GM23338 (cell line): ENCODE measurements at regions not wholly inside any gene's neighbourhood (a gene's known extent, or its start where the extent isn't known, plus 50 kb on each side); places are given as distances from the start of the nearest gene placed in this dataset.
"Not testable (repeated sequence)": the region's sequence is repeated elsewhere in the genome, so short reads cannot be mapped to it uniquely, and the experiment has no call there.

Experiments used
- ATAC-seq: fragments of 200-7000 bp; cut with Tn5 transposase; 3 replicates; pipeline ENCODE4 v1.9.1; 2020
- DNase-seq: peaks from one replicate; pipeline ENCODE4 v3.0.0-alpha.2; 2015; ENCODE audit warnings: low spot score
- H2AFZ ChIP-seq: fragments of 200-600 bp; sonication (generic); 2 replicates; pipeline ENCODE4 v1.8.0; 2016; ENCODE audit warnings: antibody characterized with exemption, mild to moderate bottlenecking, moderate library complexity
- H3F3A ChIP-seq: fragments of 200-600 bp; sonication (generic); replicated peaks from 2 replicates; pipeline ENCODE4 v1.8.0; 2017; ENCODE audit warnings: antibody characterized with exemption, mixed run types, low read depth
- H3K27ac ChIP-seq: fragments of 200-600 bp; sonication (generic); 2 replicates; pipeline ENCODE4 v1.6.1; 2016; ENCODE audit warnings: low read depth
- H3K27me3 ChIP-seq: fragments of 200-600 bp; sonication (generic); 2 replicates; pipeline ENCODE4 v1.8.0; 2016; ENCODE audit warnings: mild to moderate bottlenecking, mixed run types, moderate library complexity; ENCODE audit not compliant: insufficient read depth
- H3K36me3 ChIP-seq: fragments of 200-600 bp; sonication (generic); 2 replicates; pipeline ENCODE4 v1.8.0; 2016; ENCODE audit warnings: mild to moderate bottlenecking; ENCODE audit not compliant: insufficient read depth
- H3K4me1 ChIP-seq: fragments of 200-600 bp; sonication (generic); 2 replicates; pipeline ENCODE4 v1.8.0; 2016; ENCODE audit warnings: mild to moderate bottlenecking, moderate library complexity; ENCODE audit not compliant: insufficient read depth
- H3K4me2 ChIP-seq: fragments of 200-600 bp; sonication (generic); 2 replicates; pipeline ENCODE4 v1.7.1; 2017; ENCODE audit warnings: mixed run types
- H3K4me3 ChIP-seq: fragments of 200-600 bp; sonication (generic); 2 replicates; pipeline ENCODE4 v1.6.1; 2016; ENCODE audit warnings: mixed run types
- H3K79me2 ChIP-seq: fragments of 200-600 bp; sonication (generic); replicated peaks from 2 replicates; pipeline ENCODE4 v1.8.0; 2017; ENCODE audit warnings: mild to moderate bottlenecking; ENCODE audit not compliant: insufficient read depth
- H3K9me2 ChIP-seq: fragments of 200-600 bp; sonication (generic); 2 replicates; pipeline ENCODE4 v1.8.0; 2017; ENCODE audit not compliant: insufficient read depth
- H4K20me1 ChIP-seq: fragments of 200-600 bp; sonication (generic); replicated peaks from 2 replicates; pipeline ENCODE4 v1.8.0; 2017; ENCODE audit warnings: mild to moderate bottlenecking; ENCODE audit not compliant: insufficient read depth
- H3K27ac Mint-ChIP-seq: 2 replicates; pipeline ENCODE4 v1.8.0; 2020; ENCODE audit warnings: inconsistent platforms, mild to moderate bottlenecking, moderate library complexity, mixed read lengths
- H3K27me3 Mint-ChIP-seq: 3 replicates; pipeline ENCODE4 v1.8.0; 2022; ENCODE audit warnings: low read depth, mild to moderate bottlenecking, moderate library complexity, mixed read lengths, inconsistent platforms; ENCODE audit not compliant: insufficient read depth, poor library complexity
- H3K36me3 Mint-ChIP-seq: 3 replicates; pipeline ENCODE4 v1.8.0; 2021; ENCODE audit warnings: low read depth, mild to moderate bottlenecking, inconsistent platforms, moderate library complexity, mixed read lengths
- H3K4me1 Mint-ChIP-seq: 3 replicates; pipeline ENCODE4 v1.8.0; 2020; ENCODE audit warnings: mild to moderate bottlenecking, inconsistent platforms, mixed read lengths
- H3K4me3 Mint-ChIP-seq: 3 replicates; pipeline ENCODE4 v1.8.0; 2021; ENCODE audit warnings: moderate library complexity, mild to moderate bottlenecking, inconsistent platforms, mixed read lengths
- H3K9me3 Mint-ChIP-seq: 3 replicates; pipeline ENCODE4 v1.8.0; 2020; ENCODE audit warnings: moderate library complexity, mild to moderate bottlenecking, inconsistent platforms, mixed read lengths
- CREB1 ChIP-seq: fragments of 250-450 bp; sonication (Bioruptor Pico); IDR thresholded peaks from 2 replicates; pipeline ENCODE4 v1.5.0; 2020; ENCODE audit warnings: low read depth, mild to moderate bottlenecking, moderate library complexity
- EZH2 ChIP-seq: fragments of 200-600 bp; sonication (generic); IDR thresholded peaks from one replicate; pipeline ENCODE4 v1.8.0; 2017; ENCODE audit warnings: antibody characterized with exemption, mild to moderate bottlenecking, low read depth; ENCODE audit not compliant: unreplicated experiment
- EZH2phosphoT487 ChIP-seq: fragments of 200-600 bp; sonication (generic); IDR thresholded peaks from one replicate; pipeline ENCODE4 v1.8.1; 2018; ENCODE audit warnings: antibody characterized with exemption; ENCODE audit not compliant: unreplicated experiment
- JUNB ChIP-seq: IDR thresholded peaks from one replicate; pipeline ENCODE4 v1.6.1; 2016; ENCODE audit warnings: antibody characterized with exemption; ENCODE audit not compliant: unreplicated experiment
- NANOG ChIP-seq: IDR thresholded peaks from 2 replicates; pipeline ENCODE4 v1.6.1; 2016; ENCODE audit warnings: antibody characterized with exemption, borderline replicate concordance
- POLR2AphosphoS5 ChIP-seq: IDR thresholded peaks from 2 replicates; pipeline ENCODE4 v1.6.1; 2016; ENCODE audit warnings: antibody characterized with exemption, low read depth
- STAT1 ChIP-seq: IDR thresholded peaks from one replicate; pipeline ENCODE4 v1.6.1; 2016; ENCODE audit warnings: antibody characterized with exemption; ENCODE audit not compliant: unreplicated experiment
- ZNF114 ChIP-seq: fragments of 250-450 bp; sonication (Bioruptor Pico); IDR thresholded peaks from 2 replicates; pipeline ENCODE4 v1.5.0; 2020; ENCODE audit warnings: mild to moderate bottlenecking, moderate library complexity
- TF ChIP-seq, protein P1 (sequence below): fragments of 250-450 bp; sonication (Bioruptor Pico); IDR thresholded peaks from 2 replicates; pipeline ENCODE4 v1.5.0; 2020; ENCODE audit warnings: mild to moderate bottlenecking, moderate library complexity
- TF ChIP-seq, protein P2 (sequence below): IDR thresholded peaks from one replicate; pipeline ENCODE4 v1.6.1; 2018; ENCODE audit warnings: antibody characterized with exemption; ENCODE audit not compliant: unreplicated experiment
- TF ChIP-seq, protein P3 (sequence below), 2 experiments: fragments of 200-600 bp in 1 of 2; sonication (generic) in 1 of 2; conservative IDR thresholded peaks; 2 replicates each; pipeline versions ENCODE4 v1.5.1 to v1.6.1; 2016 to 2017; ENCODE audit warnings: antibody characterized with exemption in 2 of 2, low read depth in 2 of 2, mild to moderate bottlenecking in 2 of 2, moderate library complexity in 1 of 2

DNA sequence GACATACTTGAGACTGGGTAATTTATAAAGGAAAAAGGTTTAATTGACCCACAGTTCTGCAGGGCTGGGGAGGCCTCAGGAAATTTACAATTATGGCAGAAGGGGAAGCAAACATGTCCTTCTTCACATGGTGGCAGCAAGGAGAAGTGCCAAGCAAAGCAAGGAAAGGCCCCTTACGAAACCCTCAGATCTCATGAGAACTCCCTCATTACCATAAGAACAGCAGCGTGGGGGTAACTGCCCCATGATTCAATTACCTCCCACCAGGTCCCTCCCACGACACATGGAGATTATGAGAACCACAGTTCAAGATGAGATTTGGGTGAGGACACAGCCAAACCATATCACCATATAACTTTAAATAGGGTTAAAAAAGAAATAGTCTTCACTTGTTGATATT, 502.9 kb downstream of the PID1 start:
- DNase-seq, H3K4me3 Mint-ChIP-seq, H3K36me3 ChIP-seq, H3K4me1 ChIP-seq, H3K79me2 ChIP-seq, H4K20me1 ChIP-seq, H3K27me3 Mint-ChIP-seq, H3K27ac ChIP-seq, H3K27me3 ChIP-seq, H3K4me2 ChIP-seq, H3K4me1 Mint-ChIP-seq, H3K9me2 ChIP-seq, H2AFZ ChIP-seq, ATAC-seq, H3K9me3 Mint-ChIP-seq, H3K36me3 Mint-ChIP-seq, H3F3A ChIP-seq, H3K27ac Mint-ChIP-seq, H3K4me3 ChIP-seq: not testable (repeated sequence)

DNA sequence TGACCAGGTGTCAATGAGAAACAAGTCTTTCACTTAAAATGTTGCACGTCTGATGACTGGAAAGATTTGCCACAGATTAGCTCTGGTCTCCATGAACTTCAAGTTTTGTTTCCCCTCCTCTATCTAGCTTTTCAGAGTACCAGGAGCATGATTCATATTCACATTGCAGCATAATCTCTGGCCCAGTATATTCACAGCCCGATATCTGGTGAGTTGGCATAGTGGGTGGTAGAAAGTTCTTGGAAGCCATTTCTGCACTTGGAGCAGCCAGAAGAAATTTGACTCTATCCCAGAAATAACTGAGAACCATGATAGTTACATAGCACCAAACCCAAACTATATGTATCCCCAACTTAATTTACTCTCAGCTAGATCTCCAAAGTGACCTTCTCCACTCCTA, 503.9 kb downstream of the PID1 start:
- no peak for DNase-seq
- H3K9me3 Mint-ChIP-seq, result no peaks in the 10 kb centered on the region; the same call in 2 of the 3 replicates
- TF ChIP-seq NANOG (no peak), ZNF114 (CRISPR knock-in tag) (no peak), JUNB (no peak), STAT1 (no peak), EZH2phosphoT487 (no peak), POLR2AphosphoS5 (no peak), EZH2 (no peak), CREB1 (CRISPR knock-in tag) (no peak)
- TF ChIP-seq, protein P1, sequence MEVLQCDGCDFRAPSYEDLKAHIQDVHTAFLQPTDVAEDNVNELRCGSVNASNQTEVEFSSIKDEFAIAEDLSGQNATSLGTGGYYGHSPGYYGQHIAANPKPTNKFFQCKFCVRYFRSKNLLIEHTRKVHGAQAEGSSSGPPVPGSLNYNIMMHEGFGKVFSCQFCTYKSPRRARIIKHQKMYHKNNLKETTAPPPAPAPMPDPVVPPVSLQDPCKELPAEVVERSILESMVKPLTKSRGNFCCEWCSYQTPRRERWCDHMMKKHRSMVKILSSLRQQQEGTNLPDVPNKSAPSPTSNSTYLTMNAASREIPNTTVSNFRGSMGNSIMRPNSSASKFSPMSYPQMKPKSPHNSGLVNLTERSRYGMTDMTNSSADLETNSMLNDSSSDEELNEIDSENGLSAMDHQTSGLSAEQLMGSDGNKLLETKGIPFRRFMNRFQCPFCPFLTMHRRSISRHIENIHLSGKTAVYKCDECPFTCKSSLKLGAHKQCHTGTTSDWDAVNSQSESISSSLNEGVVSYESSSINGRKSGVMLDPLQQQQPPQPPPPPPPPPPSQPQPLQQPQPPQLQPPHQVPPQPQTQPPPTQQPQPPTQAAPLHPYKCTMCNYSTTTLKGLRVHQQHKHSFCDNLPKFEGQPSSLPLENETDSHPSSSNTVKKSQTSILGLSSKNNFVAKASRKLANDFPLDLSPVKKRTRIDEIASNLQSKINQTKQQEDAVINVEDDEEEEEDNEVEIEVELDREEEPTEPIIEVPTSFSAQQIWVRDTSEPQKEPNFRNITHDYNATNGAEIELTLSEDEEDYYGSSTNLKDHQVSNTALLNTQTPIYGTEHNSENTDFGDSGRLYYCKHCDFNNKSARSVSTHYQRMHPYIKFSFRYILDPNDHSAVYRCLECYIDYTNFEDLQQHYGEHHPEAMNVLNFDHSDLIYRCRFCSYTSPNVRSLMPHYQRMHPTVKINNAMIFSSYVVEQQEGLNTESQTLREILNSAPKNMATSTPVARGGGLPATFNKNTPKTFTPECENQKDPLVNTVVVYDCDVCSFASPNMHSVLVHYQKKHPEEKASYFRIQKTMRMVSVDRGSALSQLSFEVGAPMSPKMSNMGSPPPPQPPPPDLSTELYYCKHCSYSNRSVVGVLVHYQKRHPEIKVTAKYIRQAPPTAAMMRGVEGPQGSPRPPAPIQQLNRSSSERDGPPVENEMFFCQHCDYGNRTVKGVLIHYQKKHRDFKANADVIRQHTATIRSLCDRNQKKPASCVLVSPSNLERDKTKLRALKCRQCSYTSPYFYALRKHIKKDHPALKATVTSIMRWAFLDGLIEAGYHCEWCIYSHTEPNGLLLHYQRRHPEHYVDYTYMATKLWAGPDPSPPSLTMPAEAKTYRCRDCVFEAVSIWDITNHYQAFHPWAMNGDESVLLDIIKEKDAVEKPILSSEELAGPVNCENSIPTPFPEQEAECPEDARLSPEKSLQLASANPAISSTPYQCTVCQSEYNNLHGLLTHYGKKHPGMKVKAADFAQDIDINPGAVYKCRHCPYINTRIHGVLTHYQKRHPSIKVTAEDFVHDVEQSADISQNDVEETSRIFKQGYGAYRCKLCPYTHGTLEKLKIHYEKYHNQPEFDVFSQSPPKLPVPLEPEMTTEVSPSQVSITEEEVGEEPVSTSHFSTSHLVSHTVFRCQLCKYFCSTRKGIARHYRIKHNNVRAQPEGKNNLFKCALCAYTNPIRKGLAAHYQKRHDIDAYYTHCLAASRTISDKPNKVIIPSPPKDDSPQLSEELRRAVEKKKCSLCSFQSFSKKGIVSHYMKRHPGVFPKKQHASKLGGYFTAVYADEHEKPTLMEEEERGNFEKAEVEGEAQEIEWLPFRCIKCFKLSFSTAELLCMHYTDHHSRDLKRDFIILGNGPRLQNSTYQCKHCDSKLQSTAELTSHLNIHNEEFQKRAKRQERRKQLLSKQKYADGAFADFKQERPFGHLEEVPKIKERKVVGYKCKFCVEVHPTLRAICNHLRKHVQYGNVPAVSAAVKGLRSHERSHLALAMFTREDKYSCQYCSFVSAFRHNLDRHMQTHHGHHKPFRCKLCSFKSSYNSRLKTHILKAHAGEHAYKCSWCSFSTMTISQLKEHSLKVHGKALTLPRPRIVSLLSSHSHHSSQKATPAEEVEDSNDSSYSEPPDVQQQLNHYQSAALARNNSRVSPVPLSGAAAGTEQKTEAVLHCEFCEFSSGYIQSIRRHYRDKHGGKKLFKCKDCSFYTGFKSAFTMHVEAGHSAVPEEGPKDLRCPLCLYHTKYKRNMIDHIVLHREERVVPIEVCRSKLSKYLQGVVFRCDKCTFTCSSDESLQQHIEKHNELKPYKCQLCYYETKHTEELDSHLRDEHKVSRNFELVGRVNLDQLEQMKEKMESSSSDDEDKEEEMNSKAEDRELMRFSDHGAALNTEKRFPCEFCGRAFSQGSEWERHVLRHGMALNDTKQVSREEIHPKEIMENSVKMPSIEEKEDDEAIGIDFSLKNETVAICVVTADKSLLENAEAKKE (CRISPR knock-in tag), result no peak
- TF ChIP-seq, protein P2, sequence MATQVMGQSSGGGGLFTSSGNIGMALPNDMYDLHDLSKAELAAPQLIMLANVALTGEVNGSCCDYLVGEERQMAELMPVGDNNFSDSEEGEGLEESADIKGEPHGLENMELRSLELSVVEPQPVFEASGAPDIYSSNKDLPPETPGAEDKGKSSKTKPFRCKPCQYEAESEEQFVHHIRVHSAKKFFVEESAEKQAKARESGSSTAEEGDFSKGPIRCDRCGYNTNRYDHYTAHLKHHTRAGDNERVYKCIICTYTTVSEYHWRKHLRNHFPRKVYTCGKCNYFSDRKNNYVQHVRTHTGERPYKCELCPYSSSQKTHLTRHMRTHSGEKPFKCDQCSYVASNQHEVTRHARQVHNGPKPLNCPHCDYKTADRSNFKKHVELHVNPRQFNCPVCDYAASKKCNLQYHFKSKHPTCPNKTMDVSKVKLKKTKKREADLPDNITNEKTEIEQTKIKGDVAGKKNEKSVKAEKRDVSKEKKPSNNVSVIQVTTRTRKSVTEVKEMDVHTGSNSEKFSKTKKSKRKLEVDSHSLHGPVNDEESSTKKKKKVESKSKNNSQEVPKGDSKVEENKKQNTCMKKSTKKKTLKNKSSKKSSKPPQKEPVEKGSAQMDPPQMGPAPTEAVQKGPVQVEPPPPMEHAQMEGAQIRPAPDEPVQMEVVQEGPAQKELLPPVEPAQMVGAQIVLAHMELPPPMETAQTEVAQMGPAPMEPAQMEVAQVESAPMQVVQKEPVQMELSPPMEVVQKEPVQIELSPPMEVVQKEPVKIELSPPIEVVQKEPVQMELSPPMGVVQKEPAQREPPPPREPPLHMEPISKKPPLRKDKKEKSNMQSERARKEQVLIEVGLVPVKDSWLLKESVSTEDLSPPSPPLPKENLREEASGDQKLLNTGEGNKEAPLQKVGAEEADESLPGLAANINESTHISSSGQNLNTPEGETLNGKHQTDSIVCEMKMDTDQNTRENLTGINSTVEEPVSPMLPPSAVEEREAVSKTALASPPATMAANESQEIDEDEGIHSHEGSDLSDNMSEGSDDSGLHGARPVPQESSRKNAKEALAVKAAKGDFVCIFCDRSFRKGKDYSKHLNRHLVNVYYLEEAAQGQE, result no peak
- TF ChIP-seq, protein P3, sequence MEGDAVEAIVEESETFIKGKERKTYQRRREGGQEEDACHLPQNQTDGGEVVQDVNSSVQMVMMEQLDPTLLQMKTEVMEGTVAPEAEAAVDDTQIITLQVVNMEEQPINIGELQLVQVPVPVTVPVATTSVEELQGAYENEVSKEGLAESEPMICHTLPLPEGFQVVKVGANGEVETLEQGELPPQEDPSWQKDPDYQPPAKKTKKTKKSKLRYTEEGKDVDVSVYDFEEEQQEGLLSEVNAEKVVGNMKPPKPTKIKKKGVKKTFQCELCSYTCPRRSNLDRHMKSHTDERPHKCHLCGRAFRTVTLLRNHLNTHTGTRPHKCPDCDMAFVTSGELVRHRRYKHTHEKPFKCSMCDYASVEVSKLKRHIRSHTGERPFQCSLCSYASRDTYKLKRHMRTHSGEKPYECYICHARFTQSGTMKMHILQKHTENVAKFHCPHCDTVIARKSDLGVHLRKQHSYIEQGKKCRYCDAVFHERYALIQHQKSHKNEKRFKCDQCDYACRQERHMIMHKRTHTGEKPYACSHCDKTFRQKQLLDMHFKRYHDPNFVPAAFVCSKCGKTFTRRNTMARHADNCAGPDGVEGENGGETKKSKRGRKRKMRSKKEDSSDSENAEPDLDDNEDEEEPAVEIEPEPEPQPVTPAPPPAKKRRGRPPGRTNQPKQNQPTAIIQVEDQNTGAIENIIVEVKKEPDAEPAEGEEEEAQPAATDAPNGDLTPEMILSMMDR (conservative IDR thresholded peaks at IDR 0.05; ENCODE audit: low read depth in 2 of 2), result no peak

More for the DNA sequence above, 503.9 kb downstream of the PID1 start:
- Mint-ChIP-seq H3K36me3 (no peaks in the 10 kb centered on the region), H3K27ac (no peak overlapping the region), H3K4me3 (no peak overlapping the region), H3K4me1 (no peaks in the 10 kb centered on the region), H3K27me3 (peaks cover 4% of the 10 kb centered on the region)
- Histone ChIP-seq H3F3A (no peaks in the 10 kb centered on the region), H3K36me3 (no peaks in the 10 kb centered on the region), H3K27me3 (no peaks in the 10 kb centered on the region), H4K20me1 (no peaks in the 10 kb centered on the region), H3K9me2 (peaks cover 3% of the 10 kb centered on the region; the same call in 1 of the 2 replicates), H3K79me2 (no peaks in the 10 kb centered on the region), H3K27ac (no peak overlapping the region), H3K4me2 (no peak overlapping the region), H3K4me1 (no peaks in the 10 kb centered on the region), H2AFZ (no peak overlapping the region), H3K4me3 (no peak overlapping the region)
- ATAC-seq, result no peak
